Neural progenitor cell (in vitro differentiated cells): ENCODE measurements at regions not wholly inside any gene's neighbourhood (a gene's known extent, or its start where the extent isn't known, plus 50 kb on each side); places are given as distances from the start of the nearest gene placed in this dataset.

Experiments
- EZH2 ChIP-seq: fragments of 200-600 bp; sonication (generic); IDR thresholded peaks from 2 replicates; pipeline ENCODE4 v1.6.1; 2017; ENCODE audit warnings: antibody characterized with exemption, mild to moderate bottlenecking, moderate library complexity
- EZH2phosphoT487 ChIP-seq: fragments of 200-600 bp; sonication (generic); IDR thresholded peaks from 2 replicates; pipeline ENCODE4 v1.6.1; 2017; ENCODE audit warnings: antibody characterized with exemption
- TF ChIP-seq, protein P1 (sequence below): fragments of 200-600 bp; sonication (generic); IDR thresholded peaks from 2 replicates; pipeline ENCODE4 v1.5.1; 2017; ENCODE audit warnings: antibody characterized with exemption, mild to moderate bottlenecking

DNA sequence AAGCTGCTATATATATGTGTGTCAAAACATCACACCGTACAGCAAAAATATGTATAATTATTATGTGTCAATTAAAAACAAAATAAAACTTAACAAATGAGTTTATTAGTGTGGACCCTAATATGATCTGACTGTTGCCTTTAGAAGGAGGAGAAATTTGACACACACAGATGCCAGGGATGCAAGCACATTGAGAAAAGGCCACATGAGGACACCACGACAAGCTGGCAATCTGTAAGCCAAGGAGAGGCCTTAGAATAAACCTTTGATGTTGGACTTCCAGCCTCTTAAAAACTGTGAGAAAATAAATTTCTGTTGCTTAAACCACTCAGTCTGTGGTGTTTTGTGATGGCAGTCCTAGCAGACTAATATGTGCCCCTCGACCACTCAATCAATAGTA, 214.7 kb downstream of the KCNS3 start:
- TF ChIP-seq, protein P1, sequence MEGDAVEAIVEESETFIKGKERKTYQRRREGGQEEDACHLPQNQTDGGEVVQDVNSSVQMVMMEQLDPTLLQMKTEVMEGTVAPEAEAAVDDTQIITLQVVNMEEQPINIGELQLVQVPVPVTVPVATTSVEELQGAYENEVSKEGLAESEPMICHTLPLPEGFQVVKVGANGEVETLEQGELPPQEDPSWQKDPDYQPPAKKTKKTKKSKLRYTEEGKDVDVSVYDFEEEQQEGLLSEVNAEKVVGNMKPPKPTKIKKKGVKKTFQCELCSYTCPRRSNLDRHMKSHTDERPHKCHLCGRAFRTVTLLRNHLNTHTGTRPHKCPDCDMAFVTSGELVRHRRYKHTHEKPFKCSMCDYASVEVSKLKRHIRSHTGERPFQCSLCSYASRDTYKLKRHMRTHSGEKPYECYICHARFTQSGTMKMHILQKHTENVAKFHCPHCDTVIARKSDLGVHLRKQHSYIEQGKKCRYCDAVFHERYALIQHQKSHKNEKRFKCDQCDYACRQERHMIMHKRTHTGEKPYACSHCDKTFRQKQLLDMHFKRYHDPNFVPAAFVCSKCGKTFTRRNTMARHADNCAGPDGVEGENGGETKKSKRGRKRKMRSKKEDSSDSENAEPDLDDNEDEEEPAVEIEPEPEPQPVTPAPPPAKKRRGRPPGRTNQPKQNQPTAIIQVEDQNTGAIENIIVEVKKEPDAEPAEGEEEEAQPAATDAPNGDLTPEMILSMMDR, result no peak
- TF ChIP-seq EZH2phosphoT487 (no peak), EZH2 (no peak)
